GM23338 (cell line): ENCODE measurements at regions not wholly inside any gene's neighbourhood (a gene's known extent, or its start where the extent isn't known, plus 50 kb on each side); places are given as distances from the start of the nearest gene placed in this dataset.

ENCODE experiments used
- EZH2 ChIP-seq: fragments of 200-600 bp; sonication (generic); IDR thresholded peaks from one replicate; pipeline ENCODE4 v1.8.0; 2017; ENCODE audit warnings: antibody characterized with exemption, mild to moderate bottlenecking, low read depth; ENCODE audit not compliant: unreplicated experiment
- POLR2AphosphoS5 ChIP-seq: IDR thresholded peaks from 2 replicates; pipeline ENCODE4 v1.6.1; 2016; ENCODE audit warnings: antibody characterized with exemption, low read depth
- TF ChIP-seq, protein P1 (sequence below), 2 experiments: fragments of 200-600 bp in 1 of 2; sonication (generic) in 1 of 2; conservative IDR thresholded peaks; 2 replicates each; pipeline versions ENCODE4 v1.5.1 to v1.6.1; 2016 to 2017; ENCODE audit warnings: antibody characterized with exemption in 2 of 2, low read depth in 2 of 2, mild to moderate bottlenecking in 2 of 2, moderate library complexity in 1 of 2

DNA sequence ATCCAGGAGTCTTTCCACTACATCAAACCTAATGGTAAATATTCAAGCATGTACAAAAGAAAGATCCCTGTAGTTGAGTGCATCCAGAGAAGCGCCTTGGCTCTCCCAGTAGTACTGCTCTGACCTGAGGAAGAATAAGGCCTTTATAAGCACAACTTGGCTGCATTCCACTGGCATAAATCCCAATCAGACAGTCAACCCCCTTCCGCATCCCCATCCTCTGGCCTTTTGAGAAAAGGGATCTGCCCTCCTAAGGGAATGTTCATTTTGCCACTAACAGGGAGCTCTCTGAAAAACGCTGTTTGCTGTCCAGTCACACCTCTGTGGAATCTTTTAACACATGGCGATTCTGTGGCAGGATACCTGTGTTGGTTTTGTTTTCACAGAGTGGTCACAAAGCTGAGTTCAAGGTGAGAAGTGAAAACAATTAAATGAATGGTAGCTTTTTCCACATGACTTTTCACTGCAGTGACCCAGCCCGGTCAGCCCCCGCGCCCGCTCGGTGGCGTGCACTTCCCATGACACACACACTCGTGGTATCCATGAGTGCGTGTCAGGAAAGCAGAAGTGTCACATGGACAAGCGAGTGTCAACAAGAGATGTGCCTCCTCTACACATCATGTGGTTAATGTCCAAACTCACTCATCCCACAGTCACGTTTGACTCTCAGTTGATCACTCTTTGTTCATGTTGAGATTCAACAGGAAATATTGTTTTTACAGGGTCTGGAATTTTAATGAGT is 112.2 kb upstream of the ENPP6 start:
- TF ChIP-seq EZH2 (no peak), POLR2AphosphoS5 (no peak)
- TF ChIP-seq, protein P1, sequence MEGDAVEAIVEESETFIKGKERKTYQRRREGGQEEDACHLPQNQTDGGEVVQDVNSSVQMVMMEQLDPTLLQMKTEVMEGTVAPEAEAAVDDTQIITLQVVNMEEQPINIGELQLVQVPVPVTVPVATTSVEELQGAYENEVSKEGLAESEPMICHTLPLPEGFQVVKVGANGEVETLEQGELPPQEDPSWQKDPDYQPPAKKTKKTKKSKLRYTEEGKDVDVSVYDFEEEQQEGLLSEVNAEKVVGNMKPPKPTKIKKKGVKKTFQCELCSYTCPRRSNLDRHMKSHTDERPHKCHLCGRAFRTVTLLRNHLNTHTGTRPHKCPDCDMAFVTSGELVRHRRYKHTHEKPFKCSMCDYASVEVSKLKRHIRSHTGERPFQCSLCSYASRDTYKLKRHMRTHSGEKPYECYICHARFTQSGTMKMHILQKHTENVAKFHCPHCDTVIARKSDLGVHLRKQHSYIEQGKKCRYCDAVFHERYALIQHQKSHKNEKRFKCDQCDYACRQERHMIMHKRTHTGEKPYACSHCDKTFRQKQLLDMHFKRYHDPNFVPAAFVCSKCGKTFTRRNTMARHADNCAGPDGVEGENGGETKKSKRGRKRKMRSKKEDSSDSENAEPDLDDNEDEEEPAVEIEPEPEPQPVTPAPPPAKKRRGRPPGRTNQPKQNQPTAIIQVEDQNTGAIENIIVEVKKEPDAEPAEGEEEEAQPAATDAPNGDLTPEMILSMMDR (conservative IDR thresholded peaks at IDR 0.05; ENCODE audit: low read depth in 2 of 2) = no peak
